Activated T-cell treated with anti-CD3 and anti-CD28 coated beads for 1 hour (primary cell): ENCODE measurements at regions not wholly inside any gene's neighbourhood (a gene's known extent, or its start where the extent isn't known, plus 50 kb on each side); places are given as distances from the start of the nearest gene placed in this dataset.

Experiments
- DNase-seq: peaks from one replicate; pipeline ENCODE4 v3.0.0-alpha.2; 2020; ENCODE audit warnings: low read depth

DNA sequence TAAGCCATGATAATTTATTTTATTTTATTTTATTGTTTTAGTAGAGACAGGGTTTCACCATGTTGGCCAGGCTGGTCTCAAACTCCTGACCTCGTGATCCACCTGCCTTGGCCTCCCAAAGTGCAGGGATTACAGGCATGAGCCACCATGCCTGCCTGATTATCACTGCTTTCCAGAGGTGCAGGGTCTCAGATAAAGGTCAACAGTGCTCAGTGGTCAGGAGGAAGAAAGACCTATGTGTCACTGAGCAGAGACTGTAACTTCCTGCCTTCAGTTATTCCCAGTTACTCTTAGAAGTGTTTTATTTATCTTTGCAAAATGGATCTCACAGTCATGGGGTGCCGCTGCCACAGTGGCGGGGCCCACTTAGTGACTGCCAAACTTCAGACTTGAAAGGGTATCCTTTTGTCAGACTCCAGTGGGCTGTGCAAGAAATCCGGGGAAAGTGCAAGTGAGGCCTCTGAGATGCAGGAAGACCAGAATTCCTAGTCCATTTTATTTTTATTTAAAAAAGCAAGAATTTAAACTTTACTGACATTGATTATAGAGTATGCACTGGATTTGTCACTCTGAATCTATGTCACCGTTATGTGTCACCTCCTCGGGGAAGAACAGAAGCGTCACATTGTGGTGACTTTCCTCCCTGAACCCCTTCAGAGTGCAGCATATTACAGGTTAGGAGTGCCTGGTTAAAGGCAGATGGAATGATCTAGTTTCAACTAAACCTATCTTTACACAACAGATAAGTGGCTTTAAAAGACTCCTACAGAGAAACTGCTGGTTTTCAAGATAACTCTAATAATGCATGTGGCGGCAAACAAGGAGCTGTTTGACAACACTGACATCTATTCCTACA, 59.1 kb upstream of the BICD1 start:
- no peak for DNase-seq

GRCh38 chr12:32048791-32049190, 57.9 kb upstream of the BICD1 start:
- no peak for DNase-seq

DNA sequence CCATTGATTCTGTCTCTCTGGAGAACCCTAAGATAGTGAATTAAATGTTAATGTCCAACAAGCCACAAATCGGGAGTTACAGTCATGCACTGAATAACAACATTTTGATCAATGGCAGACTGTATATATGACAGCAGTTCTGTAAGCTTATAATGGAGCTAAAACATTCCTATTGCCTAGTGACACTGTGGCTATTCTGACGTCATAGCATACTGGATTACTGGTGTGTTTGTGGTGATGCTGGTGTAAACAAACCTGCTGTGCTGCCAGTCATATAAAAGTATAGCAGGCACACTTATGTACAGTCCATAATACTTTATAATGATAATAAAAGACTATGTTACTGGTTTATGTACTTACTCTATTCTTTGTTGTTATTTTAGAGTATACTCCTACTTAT, 56.7 kb upstream of the BICD1 start:
- DNase-seq: no peak

- no peak for DNase-seq
Observed at GRCh38 chr12:32051511-32052211, 55.0 kb upstream of the BICD1 start.

DNA sequence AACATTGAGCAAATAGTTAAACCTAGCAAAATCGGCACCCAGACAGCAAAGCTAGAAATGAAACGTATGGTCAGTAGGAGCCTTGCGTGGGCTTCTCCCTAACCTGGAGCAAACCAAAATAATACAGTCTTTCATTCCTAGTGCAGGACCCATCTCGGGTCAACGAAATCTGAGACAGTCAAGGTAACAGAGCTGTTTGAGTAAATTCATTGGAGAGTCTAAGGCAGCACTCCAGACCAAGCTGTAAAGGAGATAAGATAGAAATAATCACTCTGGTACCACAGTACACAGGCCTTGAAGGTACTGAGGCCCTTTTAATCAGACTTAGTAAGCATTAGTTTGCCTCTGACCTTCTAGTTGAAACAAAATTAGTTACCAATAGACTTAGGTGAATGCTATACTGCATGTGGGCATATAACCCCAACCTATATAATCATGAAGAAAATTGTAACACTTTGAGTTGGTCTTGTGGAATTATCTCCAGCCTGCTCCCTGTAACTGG, 54.4 kb upstream of the BICD1 start:
- no peak for DNase-seq

GRCh38 chr12:32053881-32054624, 52.6 kb upstream of the BICD1 start:
- DNase-seq: no peak
